WERI-Rb-1 (cell line): ENCODE measurements at regions not wholly inside any gene's neighbourhood (a gene's known extent, or its start where the extent isn't known, plus 50 kb on each side); places are given as distances from the start of the nearest gene placed in this dataset.

Source experiments
- DNase-seq: peaks from one replicate; pipeline ENCODE4 v3.0.0-alpha.2; 2020
- H3K27ac ChIP-seq: fragments of 250-450 bp; sonication (Bioruptor Pico); 2 replicates; pipeline ENCODE4 v1.5.1; 2020; ENCODE audit warnings: mild to moderate bottlenecking, moderate library complexity
- H3K27me3 ChIP-seq: fragments of 250-450 bp; sonication (Bioruptor Pico); 2 replicates; pipeline ENCODE4 v1.5.1; 2021; ENCODE audit warnings: mild to moderate bottlenecking, low read depth, moderate library complexity; ENCODE audit not compliant: insufficient read depth, severe bottlenecking
- H3K36me3 ChIP-seq: fragments of 250-450 bp; sonication (Bioruptor Pico); 2 replicates; pipeline ENCODE4 v1.5.1; 2020; ENCODE audit warnings: mild to moderate bottlenecking, moderate library complexity
- H3K4me3 ChIP-seq: 2 replicates; pipeline ENCODE4 v1.5.1; 2011; ENCODE audit warnings: low read depth, mild to moderate bottlenecking, control low read depth, low read length
- H3K9me3 ChIP-seq: fragments of 250-450 bp; sonication (Bioruptor Pico); 2 replicates; pipeline ENCODE4 v1.5.1; 2021; ENCODE audit warnings: mild to moderate bottlenecking, moderate library complexity; ENCODE audit not compliant: severe bottlenecking
- TF ChIP-seq, protein P1 (sequence below): IDR thresholded peaks from 2 replicates; pipeline ENCODE4 v1.5.1; 2011; ENCODE audit warnings: low read depth, mild to moderate bottlenecking, control low read depth, inconsistent platforms, low read length

DNA sequence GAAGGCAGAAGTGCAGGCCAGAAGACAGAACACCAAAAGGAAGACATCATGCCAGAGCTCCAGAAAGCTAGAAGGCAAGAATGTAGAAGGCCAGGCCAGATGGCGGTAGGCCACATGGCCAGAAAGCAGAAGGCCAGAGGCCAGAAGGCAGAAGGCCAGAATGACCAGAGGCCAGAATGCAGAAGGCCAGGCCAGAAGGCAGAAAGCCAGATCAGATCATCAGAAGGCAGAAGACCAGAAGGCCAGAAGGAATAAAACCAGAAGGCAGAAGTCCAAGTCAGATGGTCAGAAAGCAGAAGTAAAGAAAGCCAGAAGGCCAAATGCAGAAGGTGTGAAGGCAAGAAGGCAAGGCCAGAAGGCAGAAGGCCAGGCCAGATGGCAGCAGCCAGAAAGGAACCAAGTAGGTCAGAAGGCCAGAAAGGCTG, 185.0 kb downstream of the TUBA3C start:
- Histone ChIP-seq H3K27me3 (peaks cover 67% of the 10 kb centered on the region), H3K9me3 (peaks cover 23% of the 10 kb centered on the region), H3K27ac (no peak overlapping the region), H3K36me3 (no peaks in the 10 kb centered on the region), H3K4me3 (no peak overlapping the region)
- TF ChIP-seq, protein P1, sequence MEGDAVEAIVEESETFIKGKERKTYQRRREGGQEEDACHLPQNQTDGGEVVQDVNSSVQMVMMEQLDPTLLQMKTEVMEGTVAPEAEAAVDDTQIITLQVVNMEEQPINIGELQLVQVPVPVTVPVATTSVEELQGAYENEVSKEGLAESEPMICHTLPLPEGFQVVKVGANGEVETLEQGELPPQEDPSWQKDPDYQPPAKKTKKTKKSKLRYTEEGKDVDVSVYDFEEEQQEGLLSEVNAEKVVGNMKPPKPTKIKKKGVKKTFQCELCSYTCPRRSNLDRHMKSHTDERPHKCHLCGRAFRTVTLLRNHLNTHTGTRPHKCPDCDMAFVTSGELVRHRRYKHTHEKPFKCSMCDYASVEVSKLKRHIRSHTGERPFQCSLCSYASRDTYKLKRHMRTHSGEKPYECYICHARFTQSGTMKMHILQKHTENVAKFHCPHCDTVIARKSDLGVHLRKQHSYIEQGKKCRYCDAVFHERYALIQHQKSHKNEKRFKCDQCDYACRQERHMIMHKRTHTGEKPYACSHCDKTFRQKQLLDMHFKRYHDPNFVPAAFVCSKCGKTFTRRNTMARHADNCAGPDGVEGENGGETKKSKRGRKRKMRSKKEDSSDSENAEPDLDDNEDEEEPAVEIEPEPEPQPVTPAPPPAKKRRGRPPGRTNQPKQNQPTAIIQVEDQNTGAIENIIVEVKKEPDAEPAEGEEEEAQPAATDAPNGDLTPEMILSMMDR: no peak
- DNase-seq: no peak

- no peak for DNase-seq
- TF ChIP-seq, protein P1: no peak
- no peak overlapping the region for H3K4me3 ChIP-seq
- H3K36me3 ChIP-seq: no peaks in the 10 kb centered on the region
- no peak overlapping the region for H3K27ac ChIP-seq
- peaks cover 63% of the 10 kb centered on the region for H3K27me3 ChIP-seq
- peaks cover 19% of the 10 kb centered on the region for H3K9me3 ChIP-seq
Observed at GRCh38 chr13:18996221-18996620, 185.4 kb downstream of the TUBA3C start.

DNA sequence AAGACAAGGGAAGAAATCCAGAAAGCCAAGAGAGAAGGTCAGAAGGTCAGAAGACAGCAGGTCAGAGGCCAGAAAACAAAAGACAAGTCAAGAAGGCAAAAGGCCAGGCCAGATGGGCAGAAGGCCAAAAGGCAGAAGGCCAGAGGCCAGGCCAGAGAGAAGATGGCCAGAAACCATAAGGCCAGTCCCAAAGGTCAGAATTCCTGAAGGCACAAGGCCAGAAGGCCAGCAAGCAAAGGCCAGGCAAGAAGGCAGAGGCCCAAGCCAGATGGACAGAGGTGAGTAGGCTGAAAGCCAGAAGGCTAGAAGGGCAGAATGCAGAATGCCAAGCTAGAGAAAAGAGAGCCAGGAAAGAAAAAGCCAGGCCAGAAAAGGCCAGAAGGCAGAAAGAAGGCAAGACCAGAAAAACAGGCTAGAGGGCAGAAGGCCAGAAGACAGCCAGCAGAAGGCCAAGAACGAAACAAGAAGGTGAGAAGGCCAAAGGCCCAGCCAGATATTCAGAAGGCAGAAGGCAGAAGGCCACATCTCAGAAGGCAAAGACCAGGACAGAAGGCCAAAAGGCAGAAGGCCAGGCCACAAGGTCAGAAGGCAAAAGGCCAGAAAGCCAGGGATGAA, 186.3 kb downstream of the TUBA3C start:
- Histone ChIP-seq H3K9me3 (peaks cover 19% of the 10 kb centered on the region), H3K4me3 (no peak overlapping the region), H3K27ac (no peak overlapping the region), H3K27me3 (peaks cover 57% of the 10 kb centered on the region), H3K36me3 (no peaks in the 10 kb centered on the region)
- DNase-seq: no peak
- TF ChIP-seq, protein P1: no peak

GRCh38 chr13:18993884-18994660, 187.6 kb downstream of the TUBA3C start:
- no peak for DNase-seq
- H3K27me3 ChIP-seq: peaks cover 44% of the 10 kb centered on the region
- H3K27ac ChIP-seq: no peak overlapping the region
- no peaks in the 10 kb centered on the region for H3K36me3 ChIP-seq
- TF ChIP-seq, protein P1: no peak
- no peak overlapping the region for H3K4me3 ChIP-seq
- peaks cover 19% of the 10 kb centered on the region for H3K9me3 ChIP-seq

GRCh38 chr13:18992791-18993190, 188.8 kb downstream of the TUBA3C start:
- peaks cover 19% of the 10 kb centered on the region for H3K9me3 ChIP-seq
- peaks cover 31% of the 10 kb centered on the region for H3K27me3 ChIP-seq
- H3K4me3 ChIP-seq: no peak overlapping the region
- H3K27ac ChIP-seq: no peak overlapping the region
- TF ChIP-seq, protein P1: no peak
- no peak for DNase-seq
- H3K36me3 ChIP-seq: no peaks in the 10 kb centered on the region

DNA sequence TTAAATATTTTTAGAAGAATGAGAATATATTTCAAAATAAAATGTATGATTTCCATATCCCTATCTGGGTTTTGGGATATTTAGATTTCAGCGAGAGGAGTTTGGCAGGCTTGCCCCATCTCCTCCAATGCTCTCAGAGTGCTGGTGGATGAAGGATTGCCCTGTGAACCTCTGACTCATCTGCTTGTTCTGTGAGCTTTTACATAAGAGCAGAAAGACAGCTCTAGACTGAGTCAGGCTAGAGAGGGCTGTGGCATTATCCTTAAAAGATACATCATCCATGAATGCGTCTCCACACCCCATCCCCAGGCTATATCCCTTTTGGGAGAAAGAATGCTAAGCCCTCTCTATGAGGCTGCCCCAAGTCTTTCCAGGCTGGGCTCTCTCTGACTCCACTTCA, 190.6 kb downstream of the TUBA3C start:
- H3K4me3 ChIP-seq: no peak overlapping the region
- peaks cover 19% of the 10 kb centered on the region for H3K9me3 ChIP-seq
- H3K36me3 ChIP-seq: no peaks in the 10 kb centered on the region
- TF ChIP-seq, protein P1: no peak
- no peak overlapping the region for H3K27ac ChIP-seq
- DNase-seq: no peak
- H3K27me3 ChIP-seq: peaks cover 21% of the 10 kb centered on the region
